BE2C (cell line): ENCODE measurements at regions not wholly inside any gene's neighbourhood (a gene's known extent, or its start where the extent isn't known, plus 50 kb on each side); places are given as distances from the start of the nearest gene placed in this dataset.

Experiments used
- DNase-seq: peaks from one replicate; pipeline ENCODE4 v3.0.0-alpha.2; 2020
- H3K27me3 ChIP-seq: fragments of 250-450 bp; sonication (Bioruptor Pico); 2 replicates; pipeline ENCODE4 v1.5.1; 2020; ENCODE audit warnings: mild to moderate bottlenecking
- H3K36me3 ChIP-seq: fragments of 250-450 bp; sonication (Bioruptor Pico); 2 replicates; pipeline ENCODE4 v1.5.1; 2020; ENCODE audit warnings: mild to moderate bottlenecking
- H3K4me1 ChIP-seq: fragments of 250-450 bp; sonication (Bioruptor Pico); 2 replicates; pipeline ENCODE4 v1.5.1; 2020
- H3K4me3 ChIP-seq: 2 replicates; pipeline ENCODE4 v1.5.1; 2011; ENCODE audit warnings: low read depth, low read length
- H3K9me3 ChIP-seq: fragments of 250-450 bp; sonication (Bioruptor Pico); 2 replicates; pipeline ENCODE4 v1.5.1; 2020
- CTCF ChIP-seq: IDR thresholded peaks from 2 replicates; pipeline ENCODE4 v1.5.1; 2012; ENCODE audit warnings: mild to moderate bottlenecking, low read depth, low read length

- no peak overlapping the region for H3K4me3 ChIP-seq
- DNase-seq, result no peak
- no peak for TF ChIP-seq CTCF
- no peaks in the 10 kb centered on the region for H3K4me1 ChIP-seq
- no peaks in the 10 kb centered on the region for H3K9me3 ChIP-seq
- no peaks in the 10 kb centered on the region for H3K36me3 ChIP-seq
- H3K27me3 ChIP-seq, result no peaks in the 10 kb centered on the region
Observed at GRCh38 chr2:13103151-13103550, 386.4 kb downstream of the TRIB2 start.

- H3K4me1 ChIP-seq, result no peaks in the 10 kb centered on the region
- no peak for DNase-seq
- H3K9me3 ChIP-seq, result no peaks in the 10 kb centered on the region
- no peaks in the 10 kb centered on the region for H3K36me3 ChIP-seq
- H3K4me3 ChIP-seq, result no peak overlapping the region
- H3K27me3 ChIP-seq, result no peaks in the 10 kb centered on the region
- TF ChIP-seq CTCF, result no peak
Observed at GRCh38 chr2:13103778-13104493, 387.2 kb downstream of the TRIB2 start.

- DNase-seq, result no peak
- Histone ChIP-seq H3K9me3 (no peaks in the 10 kb centered on the region), H3K27me3 (no peaks in the 10 kb centered on the region), H3K4me1 (no peaks in the 10 kb centered on the region), H3K36me3 (no peaks in the 10 kb centered on the region), H3K4me3 (no peak overlapping the region)
- no peak for TF ChIP-seq CTCF
Observed at GRCh38 chr2:13104723-13105122, 388.0 kb downstream of the TRIB2 start.

GRCh38 chr2:13106302-13106701 is 389.6 kb downstream of the TRIB2 start:
- no peaks in the 10 kb centered on the region for H3K27me3 ChIP-seq
- no peak for DNase-seq
- H3K9me3 ChIP-seq, result no peaks in the 10 kb centered on the region
- no peaks in the 10 kb centered on the region for H3K36me3 ChIP-seq
- no peak for TF ChIP-seq CTCF
- H3K4me1 ChIP-seq, result no peaks in the 10 kb centered on the region
- H3K4me3 ChIP-seq, result no peak overlapping the region

GRCh38 chr2:13109516-13109915 is 392.8 kb downstream of the TRIB2 start:
- TF ChIP-seq CTCF, result no peak
- Histone ChIP-seq H3K4me1 (no peaks in the 10 kb centered on the region), H3K4me3 (no peak overlapping the region), H3K9me3 (no peaks in the 10 kb centered on the region), H3K36me3 (no peaks in the 10 kb centered on the region), H3K27me3 (no peaks in the 10 kb centered on the region)
- DNase-seq, result no peak

GRCh38 chr2:13110825-13111224 is 394.1 kb downstream of the TRIB2 start:
- no peaks in the 10 kb centered on the region for H3K36me3 ChIP-seq
- DNase-seq, result no peak
- no peaks in the 10 kb centered on the region for H3K9me3 ChIP-seq
- no peak for TF ChIP-seq CTCF
- no peaks in the 10 kb centered on the region for H3K4me1 ChIP-seq
- no peaks in the 10 kb centered on the region for H3K27me3 ChIP-seq
- H3K4me3 ChIP-seq, result no peak overlapping the region
